ENCODE measurements at regions not wholly inside any gene's neighbourhood (a gene's known extent, or its start where the extent isn't known, plus 50 kb on each side); places are given as distances from the start of the nearest gene placed in this dataset.

GRCh38 chr2:238966072-238966937 is 118.4 kb downstream of the TWIST2 start:
- Histone ChIP-seq H3K9me3 (no peaks in the 10 kb centered on the region), H3K4me3 (no peak overlapping the region)
- TF ChIP-seq POLR2A (IDR thresholded peaks at IDR 0.05) (no peak), CTCF (IDR thresholded peaks at IDR 0.05) (no peak)

GRCh38 chr2:238967031-238967977 is 119.4 kb downstream of the TWIST2 start:
- no peak for DNase-seq

More at GRCh38 chr2:238966072-238966937, 118.4 kb downstream of the TWIST2 start:
- peak in 1 of 2 donors; percentile 14 for DNase-seq
- no peaks in the 10 kb centered on the region for H3K27me3 ChIP-seq
- no peaks in the 10 kb centered on the region for H3K36me3 ChIP-seq
- H3K4me1 ChIP-seq: no peaks in the 10 kb centered on the region
- H3K27ac ChIP-seq: no peak overlapping the region
- intact Hi-C loops (cut with DNase I; ENCODE audit: low total_unique reads): no loop called here

GRCh38 chr2:238967978-238968360 is 120.1 kb downstream of the TWIST2 start:
- DNase-seq: no peak
- H3K9me3 ChIP-seq: no peaks in the 10 kb centered on the region
- TF ChIP-seq CTCF (IDR thresholded peaks at IDR 0.05) (no peak), POLR2A (IDR thresholded peaks at IDR 0.05) (no peak)
- H3K27ac ChIP-seq: no peak overlapping the region
- no peaks in the 10 kb centered on the region for H3K27me3 ChIP-seq
- no peaks in the 10 kb centered on the region for H3K4me1 ChIP-seq
- intact Hi-C loops (cut with DNase I; ENCODE audit: low total_unique reads): no loop called here
- no peak overlapping the region for H3K4me3 ChIP-seq
- no peaks in the 10 kb centered on the region for H3K36me3 ChIP-seq

More at GRCh38 chr2:238967031-238967977, 119.4 kb downstream of the TWIST2 start:
- intact Hi-C loops (cut with DNase I; ENCODE audit: low total_unique reads): no loop called here
- Histone ChIP-seq H3K27ac (no peak overlapping the region), H3K4me1 (no peaks in the 10 kb centered on the region), H3K9me3 (no peaks in the 10 kb centered on the region), H3K36me3 (no peaks in the 10 kb centered on the region), H3K4me3 (no peak overlapping the region), H3K27me3 (no peaks in the 10 kb centered on the region)
- TF ChIP-seq POLR2A (IDR thresholded peaks at IDR 0.05): no peak
- TF ChIP-seq CTCF (IDR thresholded peaks at IDR 0.05): no peak

GRCh38 chr2:238968616-238969384 is 120.9 kb downstream of the TWIST2 start:
- intact Hi-C loops (cut with DNase I; ENCODE audit: low total_unique reads): no loop called here
- H3K36me3 ChIP-seq: no peaks in the 10 kb centered on the region
- H3K9me3 ChIP-seq: no peaks in the 10 kb centered on the region
- H3K4me3 ChIP-seq: no peak overlapping the region
- no peaks in the 10 kb centered on the region for H3K27me3 ChIP-seq
- TF ChIP-seq CTCF (IDR thresholded peaks at IDR 0.05) (no peak), POLR2A (IDR thresholded peaks at IDR 0.05) (no peak)
- no peak overlapping the region for H3K27ac ChIP-seq
- H3K4me1 ChIP-seq: no peaks in the 10 kb centered on the region
- peak in 1 of 2 donors; percentile 14 for DNase-seq

All from uterus (tissue), 3 donors.